HG03066 (cell line): ENCODE measurements at regions not wholly inside any gene's neighbourhood (a gene's known extent, or its start where the extent isn't known, plus 50 kb on each side); places are given as distances from the start of the nearest gene placed in this dataset.

Experiments
- ATAC-seq: cut with Tn5 transposase; IDR thresholded peaks from one replicate; pipeline ENCODE4 v1.9.1; 2021; ENCODE audit warnings: low read depth; ENCODE audit not compliant: unreplicated experiment

GRCh38 chr15:98438907-98439306 is 209.4 kb upstream of the IGF1R start:
- no peak for ATAC-seq

- no peak for ATAC-seq
Measured at GRCh38 chr15:98439523-98439942, 208.8 kb upstream of the IGF1R start.

- ATAC-seq = peak; percentile 57
Measured at GRCh38 chr15:98440917-98441316, 207.4 kb upstream of the IGF1R start.

GRCh38 chr15:98441599-98441998 is 206.7 kb upstream of the IGF1R start:
- no peak for ATAC-seq

GRCh38 chr15:98442379-98442833 is 205.9 kb upstream of the IGF1R start:
- no peak for ATAC-seq

GRCh38 chr15:98442901-98443300 is 205.4 kb upstream of the IGF1R start:
- no peak for ATAC-seq

GRCh38 chr15:98443526-98443925 is 204.8 kb upstream of the IGF1R start:
- ATAC-seq = no peak

- no peak for ATAC-seq
Measured at GRCh38 chr15:98444138-98444537, 204.2 kb upstream of the IGF1R start.

GRCh38 chr15:98445315-98445714 is 203.0 kb upstream of the IGF1R start:
- no peak for ATAC-seq

GRCh38 chr15:98446083-98446482 is 202.3 kb upstream of the IGF1R start:
- ATAC-seq = no peak

- no peak for ATAC-seq
Measured at GRCh38 chr15:98447069-98447468, 201.3 kb upstream of the IGF1R start.

GRCh38 chr15:98451236-98451635 is 197.1 kb upstream of the IGF1R start:
- ATAC-seq = no peak

- ATAC-seq = no peak
Measured at GRCh38 chr15:98452238-98452637, 196.1 kb upstream of the IGF1R start.

GRCh38 chr15:98455904-98456303 is 192.4 kb upstream of the IGF1R start:
- no peak for ATAC-seq

GRCh38 chr15:98476559-98476958 is 171.8 kb upstream of the IGF1R start:
- ATAC-seq = no peak

- ATAC-seq = no peak
Measured at GRCh38 chr15:98480844-98481243, 167.5 kb upstream of the IGF1R start.

- ATAC-seq = no peak
Measured at GRCh38 chr15:98483575-98484130, 164.7 kb upstream of the IGF1R start.

GRCh38 chr15:98484914-98485313 is 163.4 kb upstream of the IGF1R start:
- no peak for ATAC-seq

GRCh38 chr15:98485451-98485850 is 162.9 kb upstream of the IGF1R start:
- no peak for ATAC-seq

GRCh38 chr15:98493966-98494511 is 154.3 kb upstream of the IGF1R start:
- ATAC-seq = no peak

- no peak for ATAC-seq
Measured at GRCh38 chr15:98501192-98501591, 147.1 kb upstream of the IGF1R start.

GRCh38 chr15:98501632-98502031 is 146.7 kb upstream of the IGF1R start:
- no peak for ATAC-seq

GRCh38 chr15:98503970-98504369 is 144.4 kb upstream of the IGF1R start:
- no peak for ATAC-seq
